LHCN-M2 (cell line): ENCODE measurements at regions not wholly inside any gene's neighbourhood (a gene's known extent, or its start where the extent isn't known, plus 50 kb on each side); places are given as distances from the start of the nearest gene placed in this dataset.

ENCODE experiments used
- DNase-seq: peaks from one replicate; pipeline ENCODE4 v3.0.0-alpha.2; 2012; ENCODE audit warnings: low read depth

DNA sequence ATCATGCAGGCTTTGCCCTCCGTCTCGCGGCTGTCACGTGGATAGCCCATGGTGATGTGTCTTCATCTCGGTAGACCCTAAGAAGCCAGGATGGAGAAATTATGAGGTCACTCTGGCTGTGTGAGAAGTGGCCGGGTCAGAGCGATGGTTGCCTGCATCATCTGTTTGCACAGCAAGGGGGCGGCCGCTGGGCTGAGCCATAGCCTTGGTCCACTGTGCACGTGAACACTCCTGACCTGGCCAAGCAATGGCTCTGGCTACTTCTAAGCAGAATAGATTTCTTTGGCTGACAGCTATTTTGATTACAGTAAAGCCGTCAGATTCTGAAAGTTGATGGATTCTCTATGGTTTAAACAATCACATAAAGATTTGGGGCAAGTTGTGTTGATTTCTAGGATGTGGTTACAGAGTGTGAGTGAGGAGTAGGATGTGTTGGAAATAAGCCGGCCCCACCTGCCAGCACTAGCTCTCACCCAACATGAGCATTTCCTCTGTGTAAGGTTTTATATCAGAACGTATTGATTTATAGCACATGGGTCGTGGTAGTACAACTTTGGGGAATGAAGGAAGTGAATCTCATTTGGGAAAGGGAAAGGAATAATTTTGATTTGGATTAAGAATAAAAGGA is 214.4 kb upstream of the GPR26 start:
- no peak for DNase-seq

DNA sequence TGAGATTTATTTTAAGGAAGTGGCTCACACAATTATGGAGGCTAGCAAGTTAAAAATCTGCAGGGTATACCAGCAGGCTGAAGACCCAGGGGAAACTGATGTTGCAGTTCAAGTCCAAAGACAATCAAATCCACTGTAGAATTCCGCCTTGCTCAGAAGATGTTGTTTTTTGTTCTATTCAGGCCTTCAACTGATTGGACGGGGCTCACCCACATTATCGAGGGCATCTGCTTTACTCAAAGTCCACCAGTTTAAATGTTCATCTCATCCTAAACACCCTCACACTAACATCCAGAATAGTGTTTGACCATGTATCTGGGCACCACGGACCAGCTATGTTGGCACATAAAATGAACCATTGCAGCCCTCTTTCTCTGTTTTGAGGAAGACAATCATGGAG is 211.2 kb upstream of the GPR26 start:
- DNase-seq: no peak

DNA sequence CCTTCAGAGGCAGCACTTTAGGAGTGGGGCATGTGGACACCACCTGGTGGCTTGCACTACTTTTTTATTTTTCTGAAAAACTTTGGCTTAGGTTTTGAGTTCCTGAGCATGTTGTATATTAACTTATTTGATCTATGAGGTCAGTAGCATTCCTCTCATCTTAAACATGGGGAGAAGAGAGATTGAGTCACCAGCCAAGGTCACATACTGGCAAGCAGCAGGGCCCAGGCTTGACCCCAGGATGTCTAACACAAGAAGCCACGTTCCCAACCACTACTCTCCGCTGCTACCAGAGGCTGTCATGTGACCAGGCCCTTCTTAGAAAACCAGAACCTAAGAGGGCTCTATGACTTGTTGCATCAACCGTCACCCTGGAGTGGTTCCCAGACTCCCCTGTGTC is 210.3 kb upstream of the GPR26 start:
- DNase-seq: peak; percentile 1

DNA sequence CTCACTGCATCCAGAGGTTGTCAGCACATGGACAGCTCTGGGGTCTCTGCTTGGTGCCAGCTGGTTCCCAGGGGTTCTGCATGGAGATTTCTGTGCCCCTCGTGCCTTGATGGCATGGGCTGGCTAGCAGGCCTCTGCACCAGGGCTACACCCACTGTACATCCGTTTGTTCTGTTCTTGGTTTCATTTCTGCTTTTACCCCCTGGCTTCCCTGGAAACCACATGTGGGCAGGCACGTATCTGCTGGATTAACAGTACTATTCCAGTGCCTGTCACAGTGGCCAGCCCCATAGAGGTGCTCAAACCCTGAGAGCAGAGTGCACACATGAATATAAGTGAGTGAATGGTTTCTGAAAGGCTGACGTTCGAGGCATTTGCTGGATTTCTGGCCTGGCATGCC is 207.2 kb upstream of the GPR26 start:
- no peak for DNase-seq

DNA sequence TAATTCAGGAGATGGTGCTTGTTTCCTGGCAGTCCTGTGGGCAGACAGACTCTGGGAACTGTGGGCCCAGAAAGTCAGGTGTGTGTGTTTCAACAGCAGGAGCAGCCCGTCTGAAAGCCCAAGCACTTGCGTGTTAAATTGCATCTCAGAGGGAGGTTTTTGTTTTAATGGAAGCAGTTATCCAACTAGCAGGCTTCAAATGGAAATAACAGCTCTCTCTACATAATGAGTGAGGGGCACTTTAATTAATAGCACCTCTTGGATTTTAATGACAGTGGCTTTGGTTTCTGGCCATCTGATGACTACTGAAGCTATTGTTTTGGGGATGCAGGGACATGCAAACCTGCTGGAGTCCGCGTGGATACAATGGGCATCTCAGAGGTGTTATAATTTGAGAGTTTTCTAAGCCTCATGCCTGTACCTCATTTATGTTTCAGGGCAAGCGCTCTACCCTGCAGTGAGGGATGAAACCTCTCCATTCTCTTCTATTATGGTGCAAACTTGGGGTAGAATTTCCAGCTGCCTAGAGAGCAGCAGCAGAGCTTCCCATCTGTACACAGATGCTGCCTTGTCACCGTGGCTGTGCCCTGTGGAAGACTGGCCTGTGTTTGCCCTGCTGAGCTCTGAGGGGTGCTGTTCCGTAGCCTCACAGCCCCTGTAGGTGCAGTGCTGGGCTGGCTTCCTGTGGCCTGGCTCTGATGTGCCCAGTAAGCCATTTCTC is 206.6 kb upstream of the GPR26 start:
- no peak for DNase-seq

DNA sequence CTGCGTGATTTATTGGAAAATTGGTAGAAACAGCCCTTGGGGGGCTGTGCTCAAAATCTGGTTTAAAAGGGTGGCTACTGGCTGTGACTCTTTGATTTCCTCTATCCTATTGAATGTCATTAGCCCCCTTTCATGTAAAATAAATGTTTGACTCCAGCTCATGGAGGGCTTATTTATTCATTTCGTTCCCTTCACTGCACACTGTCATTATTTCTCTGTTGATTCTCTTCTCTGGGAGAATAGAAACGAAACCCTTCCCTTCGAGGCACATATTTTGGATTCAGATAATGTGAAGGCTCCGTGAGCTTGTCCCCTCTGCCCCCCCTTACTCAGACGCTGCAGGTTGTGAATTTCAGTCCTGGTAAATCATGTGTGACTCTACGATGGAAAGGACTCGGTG is 203.9 kb upstream of the GPR26 start:
- DNase-seq: no peak

DNA sequence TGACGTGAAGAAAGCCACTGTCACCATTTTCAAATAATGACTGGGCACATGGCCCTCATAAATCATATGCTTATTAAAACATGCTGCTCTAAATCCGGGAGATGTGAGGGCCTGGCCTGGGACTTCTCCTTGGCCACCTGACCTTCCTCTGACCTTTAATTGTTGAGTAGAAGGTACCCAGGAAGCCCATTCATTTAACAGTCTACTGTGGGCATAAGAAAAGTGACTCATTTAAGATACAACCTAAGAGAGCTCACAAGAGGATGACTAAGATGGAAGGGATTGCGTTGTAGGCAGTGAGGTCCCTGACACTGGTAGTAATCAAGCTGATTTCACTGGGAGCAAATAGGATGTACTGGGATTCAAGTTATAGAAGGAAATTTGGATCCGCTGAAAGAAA is 203.4 kb upstream of the GPR26 start:
- DNase-seq: no peak

DNA sequence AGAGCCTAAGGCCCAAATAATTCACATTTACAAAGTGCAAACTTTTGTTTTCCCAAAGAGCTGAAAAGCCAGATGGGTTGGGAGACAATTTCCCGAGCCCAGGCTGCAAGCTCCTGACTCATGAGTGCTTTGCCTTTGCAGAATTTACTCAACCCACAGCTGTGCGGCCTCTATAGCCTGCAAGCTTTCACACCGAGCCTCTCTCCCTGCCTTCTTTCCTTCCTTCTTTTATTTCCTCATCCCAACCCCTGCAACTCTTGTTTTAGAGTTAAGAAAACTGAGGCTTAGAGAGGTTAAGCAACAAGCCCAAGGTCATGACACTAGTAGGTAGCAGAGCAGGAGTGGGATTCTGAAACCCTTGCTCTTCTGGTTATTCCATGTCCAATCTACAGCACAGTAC is 203.0 kb upstream of the GPR26 start:
- no peak for DNase-seq

DNA sequence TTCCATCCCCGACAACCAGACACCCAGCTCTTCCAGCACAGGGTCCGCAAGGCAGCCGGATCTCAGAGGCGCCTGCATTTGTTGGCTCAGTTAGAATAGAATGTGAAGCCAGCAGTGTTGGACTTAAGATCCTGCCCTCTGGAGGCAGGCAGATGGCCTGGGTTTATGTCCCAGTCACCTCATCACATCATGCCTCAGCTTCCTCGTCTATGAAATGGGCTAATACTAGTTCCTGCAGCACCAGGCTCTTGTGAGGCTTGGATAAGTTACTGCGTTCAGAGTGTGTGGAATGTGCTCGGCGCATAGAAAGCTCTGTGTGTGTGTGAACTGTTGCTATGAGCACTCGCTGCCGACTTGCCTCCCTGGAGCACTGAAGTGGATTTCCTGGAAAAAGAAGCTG is 202.5 kb upstream of the GPR26 start:
- DNase-seq: no peak

DNA sequence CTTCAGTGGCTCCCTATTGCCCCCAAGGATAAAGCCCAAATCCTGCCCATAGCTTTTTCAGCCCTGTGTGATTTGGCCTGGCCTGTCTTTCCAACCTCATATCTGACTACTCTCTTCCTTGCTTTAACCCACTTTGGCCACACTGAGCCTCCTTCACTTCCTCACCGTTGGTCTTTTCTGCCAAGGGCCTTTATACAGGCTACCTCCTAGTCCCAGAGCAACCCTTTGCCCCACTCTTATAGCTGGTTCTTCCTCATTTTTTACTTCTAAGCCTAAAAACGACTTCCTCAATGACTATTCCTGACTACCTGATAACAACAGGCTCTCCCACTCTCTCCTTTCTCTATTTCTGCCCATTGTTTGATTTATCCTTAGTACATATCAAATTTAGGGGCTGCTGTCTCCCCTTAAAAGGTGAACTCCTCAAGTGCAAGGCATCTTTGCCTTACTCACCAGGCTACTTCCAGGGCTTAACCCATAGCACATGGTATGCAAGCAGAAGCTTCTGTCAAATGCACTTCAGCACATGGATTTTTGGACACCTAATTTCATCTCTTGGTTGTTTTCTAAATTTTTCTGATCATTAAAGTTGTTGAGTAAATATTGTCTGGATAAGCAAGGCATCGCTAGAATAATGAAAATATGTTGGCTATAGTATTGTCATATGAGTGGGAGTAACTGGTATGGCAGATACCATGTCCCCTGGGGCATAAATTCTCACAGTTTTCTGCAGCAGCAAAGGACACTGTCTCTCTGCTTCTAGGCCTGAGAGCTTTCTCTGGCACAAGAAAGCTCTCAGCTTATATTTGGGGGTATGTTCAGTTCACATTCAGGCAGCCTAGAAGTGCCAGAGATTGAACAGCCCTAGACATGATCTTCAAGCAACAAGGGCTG is 201.5 kb upstream of the GPR26 start:
- no peak for DNase-seq

DNA sequence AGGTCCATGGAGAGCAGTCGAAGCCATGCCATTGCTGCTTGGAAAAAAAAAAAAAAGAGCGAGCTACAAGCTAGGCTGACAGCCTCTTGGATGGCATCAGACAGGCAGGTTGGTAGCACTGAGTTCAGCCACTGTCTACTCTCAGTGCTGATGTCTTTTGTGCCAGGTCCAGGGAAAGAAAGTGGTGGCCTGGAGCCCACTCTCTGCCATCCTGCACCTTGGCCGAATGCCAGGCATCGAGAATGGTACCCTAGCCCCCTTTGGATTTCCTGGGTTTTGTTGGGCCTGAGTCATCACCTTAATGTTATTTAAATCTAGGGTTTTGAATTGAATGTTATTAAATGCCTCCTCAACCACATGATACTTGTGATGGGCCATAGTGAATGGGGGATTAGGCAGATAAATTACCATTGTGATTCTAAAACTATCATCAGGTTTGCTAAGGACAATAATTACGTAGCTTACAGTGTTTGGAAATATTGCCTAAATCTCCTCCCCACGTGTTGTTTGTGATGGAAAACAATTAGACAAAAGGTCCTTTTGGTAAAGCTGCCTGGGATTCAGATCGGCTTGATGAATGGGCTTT is 195.7 kb upstream of the GPR26 start:
- no peak for DNase-seq

DNA sequence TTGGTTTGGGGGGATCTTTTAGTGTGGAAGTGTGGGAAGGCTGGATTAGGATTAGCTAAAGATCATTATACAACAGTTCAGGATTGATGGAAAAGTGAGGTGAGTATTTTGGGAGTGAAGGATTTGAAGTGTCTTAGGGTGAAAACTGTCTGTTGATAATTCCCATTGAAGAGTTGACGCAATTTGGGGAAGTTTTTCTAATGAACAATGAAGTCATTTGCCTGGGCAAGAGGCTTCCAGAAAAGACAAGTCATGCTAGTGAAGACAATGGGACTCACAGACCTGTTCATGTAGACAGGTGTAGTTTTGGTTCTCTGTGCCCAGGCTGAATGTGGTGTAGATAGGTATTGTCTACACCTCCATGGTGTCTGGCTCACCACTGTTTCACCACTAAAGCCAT is 194.3 kb upstream of the GPR26 start:
- DNase-seq: no peak

DNA sequence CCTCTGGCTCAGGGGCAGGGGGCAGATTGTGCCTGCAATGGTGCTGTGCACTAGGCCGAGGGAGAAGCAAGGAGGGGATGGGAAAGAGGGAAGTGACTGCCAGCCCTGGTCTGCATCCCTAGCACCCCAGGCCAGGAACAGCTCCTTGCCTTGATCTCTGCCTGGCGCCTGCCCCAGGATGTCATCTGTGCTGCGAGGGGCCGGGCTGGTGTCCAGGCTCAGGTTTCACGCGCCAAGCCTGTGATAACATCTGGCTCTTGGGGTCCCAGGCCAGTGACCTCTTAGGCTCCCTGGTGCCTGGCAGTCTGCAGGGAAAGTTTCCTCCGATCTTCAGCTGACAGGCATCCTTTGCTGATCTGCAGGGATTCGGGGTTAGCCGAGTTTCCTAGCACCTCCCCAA is 193.5 kb upstream of the GPR26 start:
- no peak for DNase-seq

DNA sequence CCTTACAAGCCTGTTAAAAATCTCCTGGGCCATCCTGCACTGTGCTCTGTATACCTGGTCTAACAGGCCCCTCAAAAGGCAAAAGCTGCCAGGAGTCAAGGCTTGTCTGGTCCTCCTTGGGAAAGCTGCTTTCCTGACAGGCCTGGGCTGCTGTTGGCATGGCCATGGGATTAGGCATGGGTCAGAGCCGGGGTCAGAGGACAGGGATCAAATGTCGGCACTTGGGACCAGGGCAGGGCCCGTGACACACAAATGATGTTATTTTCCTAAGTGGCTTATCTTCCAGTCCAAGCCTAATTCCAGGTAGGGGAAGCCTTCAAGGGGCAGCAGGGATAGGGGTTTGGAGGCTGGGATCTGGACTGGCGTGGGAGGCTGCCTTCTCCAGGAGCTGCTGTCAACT is 191.5 kb upstream of the GPR26 start:
- no peak for DNase-seq

DNA sequence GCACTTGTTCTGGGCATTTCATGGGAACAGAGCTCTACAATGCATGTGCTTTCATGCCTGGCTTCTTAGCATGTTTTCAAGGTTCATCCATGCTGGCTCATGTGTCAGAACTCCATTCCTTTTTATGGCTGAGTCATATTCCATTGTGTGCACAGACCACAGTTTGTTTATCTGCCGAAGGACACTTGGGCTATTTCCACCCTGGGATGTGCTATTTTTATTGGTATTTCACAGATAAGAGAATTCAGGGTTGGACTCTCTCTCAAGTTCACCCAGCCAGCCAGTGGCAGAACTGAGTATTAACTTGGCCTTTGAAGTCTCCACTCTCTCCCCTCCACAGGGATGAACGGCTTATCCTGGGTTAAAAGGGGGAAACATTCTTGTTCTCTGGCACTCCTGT is 190.7 kb upstream of the GPR26 start:
- no peak for DNase-seq

DNA sequence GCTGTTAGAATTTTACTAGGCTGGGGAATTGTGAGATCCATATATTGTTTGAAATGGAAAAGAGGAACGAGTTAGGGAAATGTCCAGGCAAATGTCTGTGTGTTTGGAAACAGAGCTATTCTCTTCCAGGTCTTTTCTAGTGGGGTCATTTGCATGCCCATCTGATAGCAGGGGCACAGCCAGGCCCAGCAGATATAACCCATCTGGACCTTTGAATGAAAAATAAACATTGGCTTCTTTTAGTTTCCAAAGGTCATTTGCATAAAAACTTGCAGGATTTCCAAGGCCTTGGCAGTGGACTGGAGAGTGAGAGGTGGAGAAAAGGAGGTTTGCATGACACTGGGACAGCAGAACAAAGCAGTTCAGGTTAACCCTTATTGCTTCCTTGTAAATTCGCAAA is 188.0 kb upstream of the GPR26 start:
- no peak for DNase-seq

DNA sequence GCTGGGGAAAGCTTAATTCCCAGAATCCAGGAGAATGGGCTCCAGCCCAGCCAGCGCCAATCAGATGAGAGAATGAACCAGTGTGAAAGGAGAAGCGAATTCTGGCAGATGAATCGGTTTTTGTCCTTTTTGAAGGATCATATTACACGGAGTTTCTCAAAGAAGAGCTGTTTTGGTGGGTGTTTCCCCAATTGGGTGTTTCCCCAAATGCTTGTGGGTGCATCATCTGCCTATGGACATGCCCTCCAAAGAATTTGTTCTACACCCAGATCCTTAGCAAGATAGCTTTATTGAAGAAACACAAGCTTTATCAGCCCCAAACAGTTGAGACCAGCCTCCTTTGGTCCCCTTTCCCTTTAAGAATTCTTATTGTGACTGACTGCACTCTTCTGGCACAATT is 186.5 kb upstream of the GPR26 start:
- no peak for DNase-seq

DNA sequence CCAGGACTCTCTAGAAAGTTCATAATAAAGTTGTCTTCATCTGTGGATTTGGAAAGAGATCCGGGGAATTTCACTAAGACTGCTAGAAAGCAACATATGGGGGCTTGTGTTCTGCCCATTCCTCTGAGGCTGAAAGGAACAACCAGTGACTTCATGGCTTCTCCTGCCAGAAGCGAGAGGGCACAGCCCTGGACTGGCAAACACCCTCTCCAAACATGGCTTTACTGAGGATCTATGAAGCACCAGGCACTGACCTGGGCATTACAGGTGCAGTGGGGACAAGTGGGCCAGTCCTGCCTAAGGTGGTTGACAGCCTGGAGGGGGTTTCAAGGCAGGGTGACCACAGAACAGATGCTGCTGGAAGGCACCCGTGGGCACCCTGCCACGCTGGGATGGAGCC is 185.8 kb upstream of the GPR26 start:
- no peak for DNase-seq

DNA sequence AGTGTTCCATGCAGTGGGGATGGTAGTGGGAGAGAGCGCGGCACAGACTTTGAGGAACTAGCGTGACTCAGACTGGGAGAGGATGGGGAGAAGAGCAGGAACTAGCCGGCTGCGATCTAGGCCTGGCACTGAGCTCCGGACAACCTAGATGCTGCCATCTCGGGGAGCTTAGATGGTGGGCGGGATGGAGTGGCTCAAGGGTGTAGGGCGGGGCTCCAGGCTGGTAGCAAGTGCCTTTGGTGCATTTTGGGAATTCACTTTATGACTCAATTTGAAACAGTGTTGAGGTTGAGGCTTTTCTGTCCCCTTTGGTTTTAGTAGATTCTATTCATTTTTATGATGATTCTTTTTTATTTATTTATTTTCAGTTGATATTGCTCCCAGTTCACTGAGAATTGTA is 185.3 kb upstream of the GPR26 start:
- no peak for DNase-seq

DNA sequence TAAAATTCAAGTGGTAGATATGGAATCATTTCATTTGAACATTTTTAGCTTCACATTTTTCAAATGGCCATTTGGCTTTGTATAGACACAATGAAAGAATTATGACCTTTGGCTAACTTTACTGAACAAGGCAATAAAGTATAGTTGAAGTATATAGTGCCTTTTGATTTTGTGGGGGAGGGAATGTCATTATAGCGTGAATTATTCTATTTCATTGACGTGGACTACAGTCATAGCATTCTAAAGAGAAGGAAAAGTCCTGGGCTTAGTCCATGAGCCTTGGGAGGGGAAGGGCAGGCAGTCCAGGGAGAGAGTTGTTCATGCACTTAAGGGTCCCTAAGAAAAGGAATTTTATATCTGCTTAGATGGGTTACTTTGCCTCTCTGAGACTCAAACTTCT is 181.4 kb upstream of the GPR26 start:
- no peak for DNase-seq

DNA sequence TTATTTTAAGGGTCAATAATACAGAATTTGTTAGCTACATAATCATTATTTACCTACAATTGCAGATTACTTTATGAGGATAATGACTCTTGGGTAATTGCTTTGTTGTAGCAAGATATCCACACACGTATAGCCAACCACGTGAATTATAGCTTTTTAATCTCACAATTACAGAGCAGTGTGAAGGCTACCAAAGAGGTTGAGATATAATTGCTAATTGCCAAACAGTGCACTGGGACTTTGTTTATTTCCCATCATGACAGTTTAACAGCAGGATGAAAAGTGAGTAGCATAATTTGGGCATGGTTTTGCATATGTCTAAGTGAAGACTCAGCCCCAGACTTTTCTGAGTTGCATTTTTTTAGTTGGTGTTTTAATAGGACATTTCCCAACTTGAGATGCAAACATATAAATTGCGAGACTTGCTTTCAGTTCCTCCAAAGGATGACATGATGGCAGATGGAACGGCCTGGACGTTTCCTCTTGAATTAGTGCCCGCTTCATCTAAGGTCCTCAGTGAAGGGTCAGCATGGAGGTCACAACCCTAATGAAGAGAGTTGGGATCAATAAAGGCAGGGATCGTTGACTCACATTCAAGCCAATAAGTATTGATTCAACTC is 180.7 kb upstream of the GPR26 start:
- DNase-seq: no peak

DNA sequence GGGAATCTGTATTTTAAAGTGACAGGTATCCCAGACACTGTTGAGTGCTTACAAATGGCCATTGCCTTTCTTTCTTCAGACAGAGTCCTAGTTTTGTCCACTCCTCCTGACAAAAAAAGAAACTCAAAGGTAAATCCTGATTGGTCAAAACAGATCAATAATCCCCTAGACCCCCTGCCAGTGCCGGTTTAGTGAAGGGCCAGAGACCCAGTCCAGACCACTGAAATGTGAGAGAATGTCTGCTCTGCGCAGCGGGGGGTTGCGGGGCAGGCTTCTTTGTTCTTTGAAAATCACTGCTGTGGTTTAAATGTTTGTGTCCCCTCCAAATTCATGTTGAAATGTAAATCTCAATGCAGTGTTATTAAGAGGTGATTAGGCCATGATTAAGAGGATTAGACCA is 177.7 kb upstream of the GPR26 start:
- no peak for DNase-seq
